SK-N-SH treated with all-trans-retinoic acid at 6 μM for 48 hours (cell line): ENCODE measurements at regions not wholly inside any gene's neighbourhood (a gene's known extent, or its start where the extent isn't known, plus 50 kb on each side); places are given as distances from the start of the nearest gene placed in this dataset.
"Not testable (repeated sequence)": the region's sequence is repeated elsewhere in the genome, so short reads cannot be mapped to it uniquely, and the experiment has no call there.

Source experiments
- ATAC-seq: fragments of 200-7000 bp; cut with Tn5 transposase; 3 replicates; pipeline ENCODE4 v1.9.1; 2020; ENCODE audit warnings: mild to moderate bottlenecking, moderate library complexity
- ARNTL ChIP-seq: fragments of 450-650 bp; formaldehyde crosslinking; IDR thresholded peaks from 2 replicates; pipeline ENCODE4 v1.5.0; 2020; ENCODE audit warnings: low read depth, mild to moderate bottlenecking, moderate library complexity, borderline replicate concordance
- CREB5 ChIP-seq: fragments of 250-450 bp; sonication (Bioruptor Pico); IDR thresholded peaks from 2 replicates; pipeline ENCODE4 v1.5.1; 2020; ENCODE audit warnings: low read depth, mild to moderate bottlenecking, moderate library complexity
- CSDC2 ChIP-seq: fragments of 250-450 bp; sonication (Bioruptor Pico); IDR thresholded peaks from 2 replicates; pipeline ENCODE4 v1.5.0; 2020; ENCODE audit warnings: mild to moderate bottlenecking, moderate library complexity
- ESRRG ChIP-seq: fragments of 250-450 bp; sonication (Bioruptor Pico); IDR thresholded peaks from 2 replicates; pipeline ENCODE4 v1.6.1; 2021; ENCODE audit warnings: mild to moderate bottlenecking
- GLIS3 ChIP-seq: fragments of 250-450 bp; sonication (Bioruptor Pico); IDR thresholded peaks from 2 replicates; pipeline ENCODE4 v1.5.0; 2020; ENCODE audit warnings: mild to moderate bottlenecking, moderate library complexity
- ISL1 ChIP-seq: fragments of 250-450 bp; sonication (Bioruptor Pico); IDR thresholded peaks from 2 replicates; pipeline ENCODE4 v2.1.2; 2022; ENCODE audit warnings: mild to moderate bottlenecking, moderate library complexity
- OSR1 ChIP-seq: fragments of 250-450 bp; sonication (Bioruptor Pico); IDR thresholded peaks from 2 replicates; pipeline ENCODE4 v1.8.0; 2022; ENCODE audit warnings: moderate library complexity, mild to moderate bottlenecking, inconsistent platforms
- PATZ1 ChIP-seq: fragments of 250-450 bp; sonication (Bioruptor Pico); IDR thresholded peaks from 2 replicates; pipeline ENCODE4 v1.8.0; 2020; ENCODE audit warnings: mild to moderate bottlenecking, moderate library complexity, borderline replicate concordance
- POU6F1 ChIP-seq: fragments of 250-450 bp; sonication (Bioruptor Pico); IDR thresholded peaks from 2 replicates; pipeline ENCODE4 v1.8.0; 2021; ENCODE audit warnings: low read depth, mild to moderate bottlenecking, moderate library complexity, borderline replicate concordance
- PPARA ChIP-seq: fragments of 250-450 bp; sonication (Bioruptor Pico); IDR thresholded peaks from 2 replicates; pipeline ENCODE4 v1.5.0; 2020; ENCODE audit warnings: mild to moderate bottlenecking, borderline replicate concordance
- RARB ChIP-seq: fragments of 250-450 bp; sonication (Bioruptor Pico); IDR thresholded peaks from 2 replicates; pipeline ENCODE4 v1.8.0; 2021; ENCODE audit warnings: mild to moderate bottlenecking, moderate library complexity
- SNAI2 ChIP-seq: fragments of 250-450 bp; sonication (Bioruptor Pico); IDR thresholded peaks from 2 replicates; pipeline ENCODE4 v1.5.0; 2020; ENCODE audit warnings: mild to moderate bottlenecking, moderate library complexity
- TCF4 ChIP-seq: fragments of 250-450 bp; sonication (Bioruptor Pico); IDR thresholded peaks from 2 replicates; pipeline ENCODE4 v1.8.0; 2021; ENCODE audit warnings: mild to moderate bottlenecking, moderate library complexity, borderline replicate concordance
- TOX ChIP-seq: fragments of 250-450 bp; sonication (Bioruptor Pico); IDR thresholded peaks from 2 replicates; pipeline ENCODE4 v1.8.0; 2021; ENCODE audit warnings: mild to moderate bottlenecking, moderate library complexity, borderline replicate concordance
- TSHZ2 ChIP-seq: fragments of 250-450 bp; sonication (Bioruptor Pico); IDR thresholded peaks from 2 replicates; pipeline ENCODE4 v1.5.0; 2020; ENCODE audit warnings: mild to moderate bottlenecking, moderate library complexity
- ZFP3 ChIP-seq: fragments of 250-450 bp; sonication (Bioruptor Pico); IDR thresholded peaks from 2 replicates; pipeline ENCODE4 v1.5.0; 2020; ENCODE audit warnings: mild to moderate bottlenecking, moderate library complexity
- ZFP30 ChIP-seq: fragments of 450-650 bp; formaldehyde crosslinking; IDR thresholded peaks from 2 replicates; pipeline ENCODE4 v1.5.0; 2022; ENCODE audit warnings: mild to moderate bottlenecking, moderate library complexity
- ZNF70 ChIP-seq: fragments of 450-650 bp; formaldehyde crosslinking; IDR thresholded peaks from 2 replicates; pipeline ENCODE4 v1.5.0; 2020; ENCODE audit warnings: mild to moderate bottlenecking, moderate library complexity
- ZNF8 ChIP-seq: fragments of 450-650 bp; formaldehyde crosslinking; IDR thresholded peaks from 2 replicates; pipeline ENCODE4 v1.5.0; 2020; ENCODE audit warnings: mild to moderate bottlenecking, moderate library complexity

- TF ChIP-seq GLIS3, result no peak
- no peak for TF ChIP-seq CSDC2 (CRISPR knock-in tag)
- TF ChIP-seq TOX (CRISPR knock-in tag), result no peak
- no peak for TF ChIP-seq CREB5 (CRISPR knock-in tag)
- TF ChIP-seq ESRRG (CRISPR knock-in tag), result no peak
- no peak for TF ChIP-seq ARNTL (CRISPR knock-in tag)
- TF ChIP-seq ISL1, result no peak
- no peak for TF ChIP-seq ZFP30 (CRISPR knock-in tag)
- no peak for TF ChIP-seq SNAI2 (CRISPR knock-in tag)
- TF ChIP-seq ZNF70, result no peak
- TF ChIP-seq ZFP3 (CRISPR knock-in tag), result no peak
- TF ChIP-seq, all 23 proteins: peak for 0
- ATAC-seq, result no peak
These were observed 137.2 kb downstream of the SREK1 start for GRCh38 chr5:66281294-66281693.

- ATAC-seq, result no peak
- TF ChIP-seq OSR1 (no peak), ZNF8 (CRISPR knock-in tag) (no peak), TOX (CRISPR knock-in tag) (no peak), CREB5 (CRISPR knock-in tag) (no peak), PPARA (CRISPR knock-in tag) (no peak), SNAI2 (CRISPR knock-in tag) (no peak), ZNF70 (no peak), TCF4 (no peak), RARB (no peak), CSDC2 (CRISPR knock-in tag) (no peak), ISL1 (no peak), GLIS3 (no peak)
These were observed 140.7 kb downstream of the SREK1 start for GRCh38 chr5:66284588-66285342.

GRCh38 chr5:66285343-66285922, 141.3 kb downstream of the SREK1 start:
- TF ChIP-seq TCF4, result no peak
- no peak for TF ChIP-seq GLIS3
- no peak for TF ChIP-seq PATZ1
- TF ChIP-seq CREB5 (CRISPR knock-in tag), result no peak
- no peak for TF ChIP-seq ISL1
- no peak for TF ChIP-seq ARNTL (CRISPR knock-in tag)
- TF ChIP-seq SNAI2 (CRISPR knock-in tag), result no peak
- no peak for ATAC-seq

GRCh38 chr5:66291771-66292170, 147.7 kb downstream of the SREK1 start:
- no peak for ATAC-seq

GRCh38 chr5:66293851-66294250, 149.8 kb downstream of the SREK1 start:
- not testable (repeated sequence) for ATAC-seq

More at GRCh38 chr5:66291771-66292170, 147.7 kb downstream of the SREK1 start:
- no peak for TF ChIP-seq ZNF8 (CRISPR knock-in tag)
- TF ChIP-seq CSDC2 (CRISPR knock-in tag), result no peak

GRCh38 chr5:66299463-66299862, 155.4 kb downstream of the SREK1 start:
- no peak for ATAC-seq
- no peak for TF ChIP-seq PPARA (CRISPR knock-in tag)
- TF ChIP-seq TSHZ2 (CRISPR knock-in tag), result no peak
- TF ChIP-seq GLIS3, result no peak
- no peak for TF ChIP-seq POU6F1 (CRISPR knock-in tag)
- TF ChIP-seq CSDC2 (CRISPR knock-in tag), result no peak
- TF ChIP-seq ARNTL (CRISPR knock-in tag), result no peak
